ENCODE measurements at regions not wholly inside any gene's neighbourhood (a gene's known extent, or its start where the extent isn't known, plus 50 kb on each side); places are given as distances from the start of the nearest gene placed in this dataset.
"Not testable (repeated sequence)": the region's sequence is repeated elsewhere in the genome, so short reads cannot be mapped to it uniquely, and the experiment has no call there.

DNA sequence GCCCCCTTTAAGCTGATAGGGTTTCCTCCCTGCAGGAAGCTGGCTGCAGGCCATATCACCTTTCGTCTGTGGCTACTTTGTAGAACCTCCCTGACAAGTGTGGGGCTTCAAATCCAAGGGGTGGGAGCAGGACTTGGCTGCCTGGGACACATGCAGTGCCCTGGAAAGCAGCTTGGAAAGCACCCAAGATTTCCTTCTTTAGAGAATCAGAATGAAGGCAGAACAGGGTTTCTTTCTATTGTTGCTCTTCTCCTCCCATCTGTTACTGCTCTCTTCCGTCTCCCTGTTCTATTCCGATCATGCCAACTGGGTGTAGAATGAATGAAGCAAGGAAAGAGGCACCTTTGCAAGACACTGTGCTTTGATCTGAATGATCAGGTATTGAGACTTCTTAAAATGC, 282.2 kb downstream of the MED10 start:
- H4K20me1 ChIP-seq (ENCODE audit: low read length): no peaks in the 10 kb centered on the region
- H3K27ac ChIP-seq (ENCODE audit: low read length): no peak overlapping the region
- H3K9ac ChIP-seq (ENCODE audit: low read length): no peak overlapping the region
- ChIA-PET CTCF (no interaction called here), POLR2A (ENCODE audit: unreplicated experiment) (no interaction called here)
- H3K9me2 ChIP-seq (replicated peaks; ENCODE audit: low read length): no peaks in the 10 kb centered on the region
- no peaks in the 10 kb centered on the region for H3F3A ChIP-seq (ENCODE audit: low read length, unreplicated experiment)
- H3K36me3 ChIP-seq (ENCODE audit: low read depth, low read length): no peaks in the 10 kb centered on the region
- no peaks in the 10 kb centered on the region for H3K27me3 ChIP-seq (ENCODE audit: low read length)
- H3K79me2 ChIP-seq (ENCODE audit: low read length): no peaks in the 10 kb centered on the region
- H2AFZ ChIP-seq (ENCODE audit: low read length): no peak overlapping the region
- no peaks in the 10 kb centered on the region for H3K9me3 ChIP-seq (ENCODE audit: low read length)
- no peak for DNase-seq
- no peak for ATAC-seq
- intact Hi-C loops (cut with micrococcal nuclease): no loop called here
- BruUV-seq (replicated peaks): no TSS peak
- H3K4me3 ChIP-seq (ENCODE audit: low read length): no peak overlapping the region
- H3K4me1 ChIP-seq (ENCODE audit: insufficient read depth, low read length): peaks cover 2% of the 10 kb centered on the region
- TF ChIP-seq, protein P1, sequence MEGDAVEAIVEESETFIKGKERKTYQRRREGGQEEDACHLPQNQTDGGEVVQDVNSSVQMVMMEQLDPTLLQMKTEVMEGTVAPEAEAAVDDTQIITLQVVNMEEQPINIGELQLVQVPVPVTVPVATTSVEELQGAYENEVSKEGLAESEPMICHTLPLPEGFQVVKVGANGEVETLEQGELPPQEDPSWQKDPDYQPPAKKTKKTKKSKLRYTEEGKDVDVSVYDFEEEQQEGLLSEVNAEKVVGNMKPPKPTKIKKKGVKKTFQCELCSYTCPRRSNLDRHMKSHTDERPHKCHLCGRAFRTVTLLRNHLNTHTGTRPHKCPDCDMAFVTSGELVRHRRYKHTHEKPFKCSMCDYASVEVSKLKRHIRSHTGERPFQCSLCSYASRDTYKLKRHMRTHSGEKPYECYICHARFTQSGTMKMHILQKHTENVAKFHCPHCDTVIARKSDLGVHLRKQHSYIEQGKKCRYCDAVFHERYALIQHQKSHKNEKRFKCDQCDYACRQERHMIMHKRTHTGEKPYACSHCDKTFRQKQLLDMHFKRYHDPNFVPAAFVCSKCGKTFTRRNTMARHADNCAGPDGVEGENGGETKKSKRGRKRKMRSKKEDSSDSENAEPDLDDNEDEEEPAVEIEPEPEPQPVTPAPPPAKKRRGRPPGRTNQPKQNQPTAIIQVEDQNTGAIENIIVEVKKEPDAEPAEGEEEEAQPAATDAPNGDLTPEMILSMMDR (conservative IDR thresholded peaks at IDR 0.05; ENCODE audit: low read depth, low read length): no peak
- TF ChIP-seq EZH2phosphoT487 (IDR thresholded peaks at IDR 0.05; ENCODE audit: borderline replicate concordance, low read length) (no peak), EZH2 (IDR thresholded peaks at IDR 0.05; ENCODE audit: low read length, unreplicated experiment) (no peak)
- H3K4me2 ChIP-seq (ENCODE audit: low read length): no peak overlapping the region

DNA sequence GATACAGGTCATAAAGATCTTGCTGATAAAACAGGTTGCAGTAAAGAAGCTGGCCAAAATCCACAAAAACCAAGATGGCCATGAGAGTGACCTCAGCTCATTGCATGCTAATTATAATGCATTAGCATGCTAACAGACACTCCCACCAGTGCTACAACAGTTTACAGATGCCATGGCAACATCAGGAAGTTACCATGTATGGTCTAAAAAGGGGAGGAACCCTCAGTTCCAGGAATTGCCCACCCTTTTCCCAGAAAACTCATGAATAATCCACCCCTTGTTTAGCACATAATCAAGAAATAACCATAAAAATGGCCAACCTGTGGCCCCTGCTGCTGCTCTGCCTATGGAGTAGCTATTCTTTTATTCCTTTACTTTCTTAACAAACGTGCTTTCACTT, 284.2 kb downstream of the MED10 start:
- H3K4me2 ChIP-seq (ENCODE audit: low read length); BruUV-seq (replicated peaks); DNase-seq; H3K27ac ChIP-seq (ENCODE audit: low read length); H3K36me3 ChIP-seq (ENCODE audit: low read depth, low read length); H3K27me3 ChIP-seq (ENCODE audit: low read length); H3K4me3 ChIP-seq (ENCODE audit: low read length); H3K79me2 ChIP-seq (ENCODE audit: low read length); H3K9ac ChIP-seq (ENCODE audit: low read length); intact Hi-C loops (cut with micrococcal nuclease); H3F3A ChIP-seq (ENCODE audit: low read length, unreplicated experiment); H3K9me2 ChIP-seq (replicated peaks; ENCODE audit: low read length); POLR2A ChIA-PET (ENCODE audit: unreplicated experiment); H4K20me1 ChIP-seq (ENCODE audit: low read length); H2AFZ ChIP-seq (ENCODE audit: low read length); CTCF ChIA-PET; H3K9me3 ChIP-seq (ENCODE audit: low read length); ATAC-seq: not testable (repeated sequence)
- peaks cover 10% of the 10 kb centered on the region for H3K4me1 ChIP-seq (ENCODE audit: insufficient read depth, low read length)

DNA sequence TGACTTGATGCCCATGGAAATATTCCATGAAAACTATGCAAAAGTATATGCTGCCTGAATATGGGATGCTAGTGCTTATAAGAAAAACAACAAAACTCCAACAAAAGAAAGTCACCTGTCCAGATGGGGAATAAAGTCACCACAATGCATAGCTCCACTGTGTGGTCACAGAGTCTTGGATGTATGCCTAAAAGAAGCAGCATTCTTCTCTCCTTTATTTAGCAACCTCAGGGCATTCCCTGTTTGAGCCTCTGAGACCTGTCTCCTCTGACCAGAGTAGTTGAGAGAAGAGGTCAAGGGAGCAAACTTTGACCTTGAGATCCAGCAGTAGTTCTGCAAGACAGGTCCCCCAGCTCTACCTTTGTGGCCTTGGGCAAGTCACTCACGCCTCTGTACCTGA, 287.5 kb downstream of the MED10 start:
- no peaks in the 10 kb centered on the region for H3K79me2 ChIP-seq (ENCODE audit: low read length)
- H4K20me1 ChIP-seq (ENCODE audit: low read length): no peaks in the 10 kb centered on the region
- peaks cover 19% of the 10 kb centered on the region for H3K4me1 ChIP-seq (ENCODE audit: insufficient read depth, low read length)
- H3K9me3 ChIP-seq (ENCODE audit: low read length): no peaks in the 10 kb centered on the region
- H3K27me3 ChIP-seq (ENCODE audit: low read length): no peaks in the 10 kb centered on the region
- no peak overlapping the region for H2AFZ ChIP-seq (ENCODE audit: low read length)
- ATAC-seq (no peak), DNase-seq (peak; percentile 80)
- H3K9me2 ChIP-seq (replicated peaks; ENCODE audit: low read length): no peaks in the 10 kb centered on the region
- H3K4me2 ChIP-seq (ENCODE audit: low read length): no peak overlapping the region
- no peak overlapping the region for H3K4me3 ChIP-seq (ENCODE audit: low read length)
- H3K36me3 ChIP-seq (ENCODE audit: low read depth, low read length): no peaks in the 10 kb centered on the region
- no peak overlapping the region for H3K9ac ChIP-seq (ENCODE audit: low read length)
- ChIA-PET POLR2A (ENCODE audit: unreplicated experiment) (no interaction called here), CTCF (no interaction called here)
- H3K27ac ChIP-seq (ENCODE audit: low read length): no peak overlapping the region
- TF ChIP-seq, protein P1 (conservative IDR thresholded peaks at IDR 0.05; ENCODE audit: low read depth, low read length): 0 out of 2 replicates have a peak, but pooled peaks have one; percentile 10
- no peak for TF ChIP-seq EZH2 (IDR thresholded peaks at IDR 0.05; ENCODE audit: low read length, unreplicated experiment)
- intact Hi-C loops (cut with micrococcal nuclease): no loop called here
- no peaks in the 10 kb centered on the region for H3F3A ChIP-seq (ENCODE audit: low read length, unreplicated experiment)
- BruUV-seq (replicated peaks): no TSS peak

All from PC-3 (cell line).